Fibroblast of skin of left biceps (primary cell): ENCODE measurements at regions not wholly inside any gene's neighbourhood (a gene's known extent, or its start where the extent isn't known, plus 50 kb on each side); places are given as distances from the start of the nearest gene placed in this dataset.

ENCODE experiments used
- DNase-seq, 2 experiments: peaks; one replicate each; pipeline ENCODE4 v3.0.0-alpha.2; 2013; ENCODE audit warnings: low read depth in 2 of 2

DNA sequence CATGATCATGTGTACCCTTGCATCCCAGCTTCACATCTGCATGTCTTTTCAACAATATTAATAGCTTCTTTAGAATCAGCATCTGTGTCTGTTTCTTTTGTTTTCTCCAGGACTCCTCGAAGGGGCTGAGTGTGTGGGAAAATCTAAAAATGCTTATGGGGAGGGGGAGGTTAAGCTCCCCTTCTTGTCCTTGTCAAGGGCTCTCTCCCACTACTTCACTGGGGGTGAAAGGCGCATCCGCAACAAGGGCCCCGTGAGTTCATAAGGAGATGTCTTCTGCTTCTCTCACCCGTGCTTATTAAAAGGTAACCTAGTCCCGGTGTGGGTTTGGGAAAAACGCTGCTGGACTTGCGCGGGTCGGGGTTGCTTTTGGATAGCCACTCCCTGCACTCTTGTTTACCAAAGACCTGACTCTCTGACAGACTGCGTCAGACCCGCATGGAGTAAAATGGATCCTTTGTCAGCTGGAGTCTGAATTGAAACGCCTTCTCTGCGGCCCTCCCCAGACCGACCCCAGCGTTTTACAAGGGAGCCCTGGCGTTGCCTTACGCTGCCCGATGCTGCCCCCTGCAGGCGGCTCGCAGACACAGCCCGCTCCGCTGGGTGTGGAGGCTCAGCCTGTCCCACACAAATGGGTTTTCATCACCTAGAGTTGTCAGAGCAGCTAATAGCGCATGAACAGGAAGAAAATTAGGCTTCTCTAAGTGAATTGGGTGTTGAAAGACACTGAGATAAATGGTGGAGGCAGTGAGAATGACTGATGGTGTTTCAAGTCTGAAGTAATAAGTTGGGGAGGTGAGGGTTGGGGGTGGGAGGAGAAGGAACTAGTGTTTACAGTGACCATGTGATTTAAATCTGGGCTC is 53.8 kb downstream of the IER5 start:
- peak; percentile 58 to 59 for DNase-seq

DNA sequence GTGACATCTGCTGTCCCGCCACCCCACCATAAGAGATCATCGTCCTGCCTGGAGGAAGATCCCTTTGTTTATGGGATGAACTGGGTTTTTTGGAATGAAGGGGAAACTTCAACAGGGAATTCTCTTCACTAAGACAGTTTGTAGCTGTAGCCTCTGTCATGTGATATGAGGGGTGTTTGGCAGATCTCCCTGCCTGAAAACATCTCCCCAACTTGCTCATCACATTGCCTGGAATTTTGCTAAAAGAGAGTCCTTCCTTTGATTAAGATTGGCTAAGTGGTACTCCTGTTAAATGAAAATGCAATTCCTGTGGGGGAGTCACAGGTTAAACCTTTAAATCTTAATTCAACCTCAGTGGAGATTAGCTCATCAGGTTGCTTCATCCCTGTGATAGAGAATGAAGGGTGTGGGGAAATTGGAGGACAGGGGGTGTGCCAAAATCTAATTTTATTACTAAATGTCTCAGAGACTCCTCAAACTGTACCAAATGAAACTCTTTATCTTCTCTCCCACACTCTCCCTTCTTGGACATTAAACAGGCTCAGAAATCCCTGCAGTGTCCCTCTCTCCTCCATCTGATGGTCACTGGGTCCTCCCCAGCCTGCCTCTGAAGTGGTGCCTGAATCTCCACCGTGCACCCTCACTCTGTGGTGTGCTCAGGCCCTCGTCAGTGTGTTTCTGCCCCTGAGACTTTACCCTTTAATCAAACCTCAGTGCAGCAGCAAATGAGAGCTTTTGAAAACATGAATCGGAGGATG is 54.8 kb downstream of the IER5 start:
- no peak for DNase-seq

DNA sequence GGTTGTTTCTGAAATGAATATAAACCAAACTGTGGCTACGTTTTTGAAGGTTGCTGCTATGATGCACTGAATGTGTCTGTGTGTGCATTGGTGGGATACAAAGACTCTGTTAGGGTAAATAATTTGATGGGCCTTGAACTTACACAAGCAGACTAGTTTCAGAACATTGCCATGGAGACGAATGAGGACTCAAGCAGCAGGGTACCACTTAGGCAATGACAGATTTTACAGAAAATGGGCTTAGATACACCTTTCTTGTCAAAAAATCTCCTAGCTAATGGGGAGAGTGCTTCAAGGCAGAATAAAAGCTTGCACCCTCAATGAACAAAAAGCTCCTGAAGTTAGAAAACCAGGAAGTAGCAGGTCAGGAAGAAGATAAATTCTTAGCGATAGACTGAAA is 55.7 kb downstream of the IER5 start:
- no peak for DNase-seq

DNA sequence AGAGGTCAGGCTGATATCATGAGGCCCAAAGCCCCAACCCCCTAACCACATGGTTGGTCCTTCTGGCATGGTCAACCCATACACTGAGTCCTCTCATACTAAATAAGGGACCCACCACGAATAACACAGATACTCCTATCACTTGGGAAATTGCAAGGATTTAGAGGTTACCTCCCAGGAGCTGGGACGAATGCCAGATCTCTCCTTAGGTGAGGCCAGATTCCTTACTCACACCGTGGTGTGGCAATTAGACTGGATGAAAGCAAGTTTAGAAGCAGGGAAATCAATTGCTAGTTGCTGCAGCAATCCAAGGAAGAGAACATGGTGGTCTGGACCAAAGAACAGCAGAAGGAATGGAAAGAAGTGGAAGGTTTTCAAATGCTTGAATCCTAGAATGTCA is 60.1 kb downstream of the IER5 start:
- no peak for DNase-seq

DNA sequence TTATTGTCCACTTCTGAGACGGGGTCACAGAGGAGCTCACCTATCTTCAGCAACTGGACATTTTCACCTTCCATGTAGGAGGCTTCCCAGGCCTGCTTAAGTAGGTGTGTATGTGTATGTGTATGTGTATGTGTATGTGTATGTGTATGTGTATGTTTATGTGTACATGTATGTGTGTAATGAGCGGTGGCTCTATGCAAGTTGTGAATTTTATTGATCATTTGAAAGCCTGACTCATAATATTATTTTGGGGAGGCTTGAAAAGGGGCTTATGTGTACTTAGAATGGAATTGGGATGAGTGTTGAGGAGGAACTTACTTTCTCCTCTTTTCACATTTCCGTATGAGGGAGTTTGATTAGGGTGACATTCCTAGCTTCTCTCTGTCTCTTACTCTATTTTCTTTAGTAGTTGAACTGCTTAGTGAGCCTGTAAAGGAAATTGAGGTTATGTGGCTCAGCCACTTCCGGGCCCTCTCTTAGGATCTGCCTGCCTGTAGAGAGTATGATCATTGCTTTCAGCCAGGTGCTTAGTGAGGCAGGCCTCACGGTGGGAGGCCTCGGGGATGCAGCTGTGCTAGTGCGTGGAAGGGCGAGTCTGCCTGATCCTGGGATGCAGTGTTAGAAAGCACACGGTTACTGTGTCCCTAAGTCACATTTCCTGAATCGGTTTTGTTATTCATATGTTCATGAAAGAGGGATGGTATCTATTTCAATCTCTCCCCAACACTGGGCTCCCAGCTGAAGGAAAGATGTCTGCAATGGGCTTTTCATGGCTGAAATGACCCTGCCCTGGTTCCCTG is 61.0 kb downstream of the IER5 start:
- DNase-seq, result no peak

DNA sequence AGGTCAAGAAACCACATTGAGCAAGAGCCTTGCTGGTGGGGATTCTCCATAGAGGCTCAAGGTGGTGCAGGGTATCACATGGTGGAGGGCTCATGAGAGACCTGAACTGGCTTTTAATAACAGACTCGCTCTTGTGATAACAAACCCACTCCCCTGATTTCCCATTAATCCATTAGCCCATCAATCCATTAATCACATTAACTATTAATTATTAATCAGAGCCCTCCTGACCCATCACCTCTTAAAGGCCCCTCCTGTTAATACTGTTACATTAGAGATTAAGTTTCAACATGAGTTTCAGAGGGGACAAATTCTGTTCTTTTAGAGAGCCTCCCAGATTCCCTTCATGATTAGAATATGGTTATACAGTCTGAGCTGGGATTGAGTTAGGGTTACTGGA is 61.8 kb downstream of the IER5 start:
- DNase-seq, result no peak

DNA sequence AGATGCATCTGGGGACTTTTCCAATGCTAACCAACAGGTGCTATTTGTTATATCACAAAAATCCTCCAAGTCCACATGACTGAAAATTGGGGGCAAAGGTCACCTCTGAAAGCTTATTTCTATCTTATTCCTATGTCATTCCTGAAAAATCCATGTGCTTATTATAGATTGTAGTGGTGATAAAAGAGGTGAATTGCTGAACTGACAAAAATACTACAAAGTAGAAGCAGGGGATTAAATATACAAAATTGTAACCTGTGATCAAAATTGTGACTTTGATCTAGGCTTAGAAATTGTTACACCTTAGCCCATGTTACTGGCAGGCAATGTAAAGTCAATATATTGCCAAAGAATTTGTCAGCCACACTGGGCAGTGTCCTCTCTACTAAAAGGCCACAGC is 62.3 kb downstream of the IER5 start:
- DNase-seq, result no peak

DNA sequence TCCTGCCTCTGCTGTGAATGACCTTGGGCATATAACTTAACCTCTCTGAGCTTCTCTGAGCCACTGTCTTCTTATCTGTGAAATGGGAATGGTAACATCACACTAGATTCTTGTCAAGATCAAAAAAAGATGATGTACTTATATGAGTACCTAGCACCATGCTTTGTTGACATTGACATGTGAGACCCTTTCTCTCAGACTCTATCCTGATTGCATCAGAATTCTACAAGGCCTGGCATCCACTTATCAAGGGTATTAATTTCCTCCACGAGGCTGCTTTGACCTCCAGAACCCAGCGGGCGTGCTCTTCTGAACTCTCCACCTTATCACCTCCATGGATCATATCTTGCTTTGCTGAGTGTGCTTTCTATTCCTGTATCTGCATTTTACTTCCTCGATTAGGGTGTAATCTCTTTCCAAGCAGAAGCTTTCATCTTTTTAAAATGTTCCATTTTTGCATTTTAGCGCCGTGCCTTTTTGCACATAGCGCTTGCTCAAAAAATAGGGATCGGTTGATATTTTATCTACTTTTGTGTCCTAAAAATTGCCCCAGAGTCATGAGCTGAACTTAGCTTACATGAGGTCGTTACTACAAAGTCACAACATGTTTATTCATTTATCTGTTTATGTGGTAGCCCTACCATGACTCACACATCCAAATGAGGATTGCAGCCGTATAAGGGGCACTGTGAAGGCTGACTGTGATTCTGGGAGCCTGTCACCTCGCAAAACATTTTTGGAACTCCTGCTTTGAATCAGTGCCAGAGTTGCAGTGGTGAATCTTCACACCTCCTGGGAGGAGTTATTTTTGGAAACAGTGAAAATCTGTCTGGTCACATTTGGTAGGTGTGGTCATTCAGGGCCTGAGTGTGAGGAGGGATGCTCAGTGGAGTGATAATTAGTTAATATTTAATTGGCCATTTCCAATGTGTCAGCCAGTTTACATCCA is 63.2 kb downstream of the IER5 start:
- no peak for DNase-seq

DNA sequence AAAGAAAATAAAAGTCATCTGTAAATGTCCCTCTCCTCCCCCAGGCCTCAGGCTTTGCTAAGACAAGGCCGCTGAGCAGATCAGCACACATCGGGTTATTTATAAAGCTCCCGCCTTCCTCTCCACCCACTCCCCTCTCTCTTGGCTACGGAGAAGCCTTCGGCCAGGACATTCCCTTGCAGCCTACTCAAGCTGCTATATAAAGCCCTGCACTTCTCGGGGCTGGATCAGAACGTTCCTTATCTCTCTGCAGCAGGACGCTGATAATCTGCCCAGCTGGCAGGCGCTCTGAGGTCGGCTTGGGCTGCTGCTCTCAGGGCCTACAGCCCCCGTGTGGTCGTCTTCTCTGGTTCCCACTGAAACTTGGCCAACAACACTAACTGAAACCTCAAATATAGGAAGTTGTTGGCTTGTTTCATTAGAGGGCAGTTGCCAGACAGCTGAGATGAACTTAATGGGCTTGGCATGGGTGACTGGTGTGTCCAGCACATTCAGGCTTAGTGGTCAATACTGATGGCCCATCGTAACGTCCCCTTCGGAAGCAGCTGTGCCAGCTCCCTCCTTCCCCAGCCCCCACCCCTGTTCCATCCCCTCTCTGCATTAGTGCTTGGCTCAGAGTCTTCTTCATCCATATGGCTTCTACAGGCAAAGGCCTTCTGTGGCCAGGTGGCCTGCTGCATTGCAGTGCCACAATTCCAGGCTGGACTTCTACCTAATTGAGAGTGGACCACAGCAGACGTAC is 64.6 kb downstream of the IER5 start:
- DNase-seq, result peak in 1 of 2 experiments; percentile 14

DNA sequence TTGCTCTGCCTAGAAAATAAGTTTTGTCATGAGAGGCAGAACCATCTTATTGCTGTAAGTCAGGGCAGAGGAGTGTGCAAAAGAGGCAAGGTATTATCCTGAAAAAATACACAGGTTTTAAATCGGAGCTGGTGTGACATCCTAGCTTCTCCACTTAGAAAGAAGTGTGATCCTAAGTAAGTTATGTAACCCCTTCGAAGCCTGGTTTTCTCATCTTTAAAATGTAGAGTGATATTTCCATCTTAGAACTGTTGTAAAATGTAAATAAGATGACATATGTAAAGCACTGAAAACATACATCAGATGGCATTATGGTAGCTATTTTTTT is 65.1 kb downstream of the IER5 start:
- no peak for DNase-seq

DNA sequence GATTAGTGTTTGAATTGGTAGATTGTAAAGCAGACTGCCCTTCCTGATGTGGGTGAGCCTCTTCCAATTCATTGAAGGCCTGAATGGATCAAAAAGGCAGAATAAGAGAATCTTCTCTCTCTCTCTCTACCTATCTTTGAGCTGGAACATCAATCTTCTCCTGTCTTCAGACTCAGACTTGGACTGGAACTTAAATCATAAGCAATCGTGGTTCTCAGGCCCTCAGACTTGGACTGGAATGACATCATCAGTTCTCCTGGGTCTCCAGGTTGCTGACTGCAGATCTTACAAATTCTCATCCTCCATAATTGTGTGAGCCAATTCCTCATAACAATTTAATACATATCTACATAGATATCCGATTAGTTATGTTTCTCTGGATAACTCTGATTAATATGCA is 66.8 kb downstream of the IER5 start:
- DNase-seq, result no peak

DNA sequence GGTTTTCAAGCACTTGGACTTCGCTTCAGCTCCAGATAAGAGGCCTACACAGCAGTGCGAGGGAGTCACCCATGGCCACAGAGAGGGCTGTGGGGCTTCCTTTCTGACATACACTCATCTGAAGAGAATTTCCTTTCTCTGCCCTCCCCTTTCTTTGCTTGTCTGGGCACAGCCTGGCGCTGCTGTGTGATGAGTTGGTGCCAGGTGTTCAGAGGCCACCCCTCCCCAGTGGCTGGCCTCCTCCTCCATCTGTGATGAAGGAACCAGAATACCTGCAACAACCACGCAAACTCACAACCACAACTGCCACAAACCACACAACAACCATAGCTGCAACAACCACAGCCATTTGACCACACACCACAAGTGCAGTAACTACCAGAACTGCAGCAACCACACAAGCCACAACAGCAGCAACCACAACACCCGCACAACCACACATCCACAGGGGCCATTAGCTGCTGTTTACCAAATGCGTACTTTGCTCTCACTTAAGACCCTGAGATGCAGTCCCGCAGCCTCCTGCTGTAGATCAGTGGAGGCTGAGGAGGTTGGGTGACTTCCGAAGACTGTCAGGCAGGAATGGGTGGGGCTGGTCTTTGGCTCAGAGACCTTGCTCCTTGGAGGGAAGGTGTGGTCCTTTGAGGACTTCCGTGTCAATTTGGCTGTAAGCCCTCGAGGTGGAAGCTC is 71.1 kb downstream of the IER5 start:
- DNase-seq, result no peak

DNA sequence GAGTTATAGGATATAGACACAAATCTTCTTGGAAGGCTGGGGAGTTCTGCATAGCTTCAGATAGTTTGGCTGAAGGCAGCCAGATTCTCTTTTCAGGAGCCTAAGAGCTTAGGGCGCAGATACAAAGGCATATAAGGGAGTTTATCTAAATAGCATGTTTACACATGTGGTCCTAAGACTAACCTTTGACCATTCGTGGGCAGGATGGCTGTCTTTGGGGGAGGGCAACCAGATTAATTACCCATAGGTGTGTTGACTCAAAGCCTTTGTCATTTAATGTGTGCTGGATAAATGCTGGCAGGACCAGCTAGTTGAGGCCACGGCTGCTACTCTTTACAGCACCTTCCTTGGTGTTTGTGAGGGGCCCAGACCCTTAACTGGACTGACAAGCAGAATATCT is 71.8 kb downstream of the IER5 start:
- no peak for DNase-seq

DNA sequence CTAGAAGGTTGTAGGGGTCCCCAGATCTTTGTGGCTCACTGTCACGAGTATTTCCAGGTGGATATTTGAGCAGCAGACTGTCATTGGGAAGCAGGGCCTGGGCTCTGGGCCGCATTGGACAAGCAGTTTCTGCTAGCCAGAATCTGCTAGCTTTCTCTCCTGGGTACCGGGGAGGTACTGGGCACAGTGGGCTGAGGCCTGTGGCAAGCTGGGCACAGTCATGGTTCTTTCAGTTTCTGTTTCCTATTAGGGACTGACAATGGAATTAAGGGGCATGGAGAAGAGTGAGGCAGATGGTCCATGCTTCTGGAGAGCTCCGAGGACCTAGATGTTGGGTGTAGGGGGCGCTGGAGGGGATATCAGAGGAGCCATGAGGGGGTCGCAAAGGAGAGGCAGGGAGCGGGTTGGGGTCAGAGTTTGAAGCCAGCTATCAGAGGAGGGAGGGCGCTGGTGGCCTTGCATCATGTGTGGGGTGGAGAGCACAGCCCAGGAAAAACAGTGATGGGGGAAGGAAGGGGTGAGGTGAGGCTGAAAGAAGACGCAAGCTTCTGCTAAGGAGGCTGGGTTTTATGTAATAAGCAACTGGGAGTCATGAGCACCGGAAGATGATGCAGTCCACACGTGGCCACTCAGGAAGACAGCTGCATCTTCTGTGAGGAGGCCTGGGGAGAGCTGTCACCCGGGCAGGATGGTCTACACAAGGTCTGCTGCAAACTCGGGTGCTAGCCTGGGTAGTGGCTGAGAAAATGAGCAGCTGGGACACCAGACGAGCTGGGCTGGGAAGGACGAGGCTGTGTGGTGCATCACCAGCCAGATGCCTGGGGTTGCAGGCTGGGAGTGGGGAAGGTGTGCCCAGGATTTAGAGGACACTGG is 72.7 kb downstream of the IER5 start:
- no peak for DNase-seq

DNA sequence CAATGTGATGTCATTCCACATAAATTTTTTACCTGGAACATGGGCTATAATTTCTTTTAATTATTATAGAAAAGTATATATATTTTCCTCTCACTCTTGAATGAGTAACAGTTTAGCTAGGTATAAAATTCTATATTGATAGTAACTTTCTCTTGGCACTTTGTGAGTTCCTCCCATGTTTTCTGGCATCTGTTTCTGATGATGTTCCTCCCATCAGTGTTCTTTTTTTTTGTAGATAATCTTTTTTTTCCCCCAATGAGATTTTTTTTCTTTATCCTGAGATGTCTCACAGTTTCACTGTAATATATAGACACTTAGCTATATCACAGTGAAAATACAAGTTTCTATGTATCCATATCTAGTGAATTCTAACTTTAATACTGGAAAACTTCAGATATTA is 75.2 kb downstream of the IER5 start:
- DNase-seq, result no peak

DNA sequence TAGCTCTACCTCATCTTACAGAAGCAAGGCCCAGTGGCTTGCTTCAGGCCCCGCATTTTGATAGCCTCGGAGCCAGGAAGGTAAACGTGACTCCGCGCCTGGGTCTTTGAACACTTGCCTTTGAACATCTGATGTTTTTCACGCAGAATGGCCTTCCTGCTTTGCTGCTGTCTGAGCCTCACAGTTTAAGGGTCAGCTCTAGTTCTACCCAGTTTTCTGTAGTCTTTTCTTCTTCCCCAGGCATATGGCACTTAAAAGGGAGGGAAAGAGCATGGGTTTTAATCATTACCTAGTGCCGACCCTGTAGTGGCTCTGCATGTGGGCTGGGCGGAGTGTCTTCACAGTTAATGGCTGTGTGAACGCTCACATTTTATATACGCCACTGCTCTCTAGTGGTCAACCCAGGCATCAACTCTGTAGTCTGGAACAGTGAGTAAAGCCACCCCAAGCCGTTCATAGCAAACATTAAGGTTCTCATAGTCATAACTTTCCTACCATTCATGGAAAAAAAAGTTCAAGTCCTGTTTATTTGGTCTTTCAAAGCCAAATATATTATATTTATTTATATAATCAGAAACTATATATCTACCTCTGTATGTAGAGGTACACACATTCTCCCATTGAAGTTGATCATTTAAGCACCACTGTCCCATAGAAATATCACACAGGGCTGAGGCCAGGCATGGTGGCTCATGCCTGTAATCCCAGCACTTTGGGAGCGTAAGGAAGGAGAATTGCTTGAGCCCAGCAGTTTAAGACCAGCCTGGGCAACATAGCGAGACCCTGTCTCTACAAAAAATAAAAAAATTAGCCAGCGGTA is 78.1 kb downstream of the IER5 start:
- DNase-seq, result peak; percentile 32 to 44

DNA sequence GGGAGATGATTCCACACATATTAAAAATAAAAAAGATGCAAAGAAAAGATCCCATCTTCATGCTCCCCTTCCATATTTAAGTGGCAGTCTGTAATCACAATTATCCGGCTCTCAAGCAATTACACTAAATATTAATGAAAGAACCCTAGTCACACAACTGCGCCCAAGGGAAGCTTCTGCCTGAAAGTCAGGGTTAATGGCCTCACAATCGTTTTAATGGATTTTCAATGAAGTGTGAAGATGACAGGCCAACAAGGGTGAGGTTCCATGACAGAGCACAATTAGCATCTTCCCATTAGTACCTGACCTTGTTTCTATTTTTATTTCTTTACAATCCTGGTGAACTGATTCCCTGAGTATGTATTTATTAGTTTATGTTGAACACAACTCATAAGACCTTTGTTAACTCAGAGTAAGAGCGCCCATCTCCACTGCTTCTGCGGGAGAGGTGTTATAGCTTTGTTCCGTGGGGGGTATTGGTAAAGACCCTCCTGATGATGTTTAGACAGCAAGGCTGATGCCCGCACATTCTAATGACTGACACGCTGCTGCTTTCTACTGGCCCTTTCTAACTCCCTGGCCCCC is 80.9 kb downstream of the IER5 start:
- no peak for DNase-seq

DNA sequence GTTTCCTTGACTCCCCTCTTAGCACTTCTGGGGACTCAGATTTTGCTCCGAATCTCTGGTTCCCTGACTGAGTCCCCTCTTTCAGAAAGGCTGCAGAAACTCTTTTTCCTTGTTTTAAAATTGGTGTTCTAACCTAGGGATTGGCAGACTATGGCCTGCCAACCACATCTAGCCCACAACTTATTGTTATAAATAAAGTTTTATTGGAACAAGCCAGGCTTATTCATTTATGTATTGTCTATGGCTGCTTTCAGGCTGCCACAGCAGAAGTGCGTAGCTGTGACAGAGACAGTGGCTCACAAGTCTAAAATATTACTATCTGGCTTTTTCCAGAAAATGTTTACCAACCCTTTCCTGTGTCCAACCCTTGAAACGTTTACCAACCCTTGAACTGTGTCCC is 81.7 kb downstream of the IER5 start:
- DNase-seq, result no peak
